Amniotic epithelial cell (primary cell): ENCODE measurements at regions not wholly inside any gene's neighbourhood (a gene's known extent, or its start where the extent isn't known, plus 50 kb on each side); places are given as distances from the start of the nearest gene placed in this dataset.
"Not testable (repeated sequence)": the region's sequence is repeated elsewhere in the genome, so short reads cannot be mapped to it uniquely, and the experiment has no call there.

Source experiments
- DNase-seq: peaks from one replicate; pipeline ENCODE4 v3.0.0-alpha.2; 2010; ENCODE audit warnings: low read depth

- not testable (repeated sequence) for DNase-seq
Measured at GRCh38 chr14:23898359-23898758, 55.2 kb upstream of the DHRS4 start.

GRCh38 chr14:23899788-23900187 is 53.8 kb upstream of the DHRS4 start:
- DNase-seq = no peak

GRCh38 chr14:23903442-23903841 is 50.1 kb upstream of the DHRS4 start:
- no peak for DNase-seq
